K562 (cell line): ENCODE measurements at regions not wholly inside any gene's neighbourhood (a gene's known extent, or its start where the extent isn't known, plus 50 kb on each side); places are given as distances from the start of the nearest gene placed in this dataset.
A peak's percentile ranks its signal among the peaks of the same experiment; 100 is the strongest.

Source experiments
- ARID1B ChIP-seq: fragments of 450-650 bp; IDR thresholded peaks from 2 replicates; pipeline ENCODE4 v1.6.1; 2016; ENCODE audit warnings: antibody characterized with exemption, mild to moderate bottlenecking, inconsistent platforms
- CHAMP1 ChIP-seq: fragments of 450-650 bp; IDR thresholded peaks from 2 replicates; pipeline ENCODE4 v1.6.1; 2016; ENCODE audit warnings: mild to moderate bottlenecking
- ETV1 ChIP-seq: fragments of 450-650 bp; conservative IDR thresholded peaks from 2 replicates; pipeline ENCODE4 v1.6.1; 2016; ENCODE audit warnings: missing genetic modification characterization, control low read depth, low read depth, missing compliant biosample characterization
- FOSL1 ChIP-seq: fragments of 200-800 bp; sonication (Bioruptor generic); conservative IDR thresholded peaks from 2 replicates; pipeline ENCODE4 v1.6.1; 2016; ENCODE audit warnings: missing genetic modification characterization, missing compliant biosample characterization
- GABPA ChIP-seq: fragments of 200-800 bp; sonication (Bioruptor generic); conservative IDR thresholded peaks from 2 replicates; pipeline ENCODE4 v1.6.1; 2016; ENCODE audit warnings: low read depth, missing genetic modification characterization, missing compliant biosample characterization
- JUND ChIP-seq, 2 experiments: IDR thresholded peaks; 2 replicates in 1 of 2; 3 replicates in 1 of 2; pipeline ENCODE4 v1.6.1; 2011; ENCODE audit warnings: borderline replicate concordance in 2 of 2, low read depth in 2 of 2, low read length in 2 of 2, improper control_type of control experiment in 1 of 2, missing biosample characterization in 1 of 2, missing genetic modification characterization in 1 of 2, missing genetic modification reagents in 1 of 2
- MEIS2 ChIP-seq: fragments of 450-650 bp; IDR thresholded peaks from 2 replicates; pipeline ENCODE4 v1.6.1; 2014; ENCODE audit warnings: mild to moderate bottlenecking; ENCODE audit not compliant: partially characterized antibody
- NCOA1 ChIP-seq: fragments of 450-650 bp; IDR thresholded peaks from 2 replicates; pipeline ENCODE4 v1.6.1; 2016; ENCODE audit warnings: low read depth
- NR2C1 ChIP-seq, 2 experiments: fragments of 450-650 bp; IDR thresholded peaks; 2 replicates each; pipeline ENCODE4 v1.6.1; 2017; ENCODE audit warnings: mild to moderate bottlenecking in 2 of 2, antibody characterized with exemption in 1 of 2, inconsistent platforms in 1 of 2, missing compliant biosample characterization in 1 of 2, missing genetic modification characterization in 1 of 2
- NR4A1 ChIP-seq, 2 experiments: fragments of 250-450 bp in 1 of 2; fragments of 450-650 bp in 1 of 2; sonication (Bioruptor Pico) in 1 of 2; IDR thresholded peaks; 2 replicates each; pipeline versions ENCODE4 v1.4.0 to v1.6.1; 2016 to 2020; ENCODE audit warnings: mild to moderate bottlenecking in 2 of 2, missing compliant biosample characterization in 1 of 2, missing genetic modification characterization in 1 of 2, moderate library complexity in 1 of 2
- PBX2 ChIP-seq, 2 experiments: IDR thresholded peaks in 1 of 2; conservative IDR thresholded peaks in 1 of 2; 2 replicates each; pipeline ENCODE4 v1.6.1; 2016; ENCODE audit warnings: low read depth in 2 of 2, mild to moderate bottlenecking in 1 of 2, missing compliant biosample characterization in 1 of 2, missing genetic modification characterization in 1 of 2, moderate library complexity in 1 of 2
- PKNOX1 ChIP-seq: fragments of 450-650 bp; IDR thresholded peaks from 2 replicates; pipeline ENCODE4 v1.6.1; 2016
- SFPQ ChIP-seq: fragments of 200-400 bp; formaldehyde crosslinking; IDR thresholded peaks from 2 replicates; pipeline ENCODE4 v1.6.1; 2017; ENCODE audit warnings: mild to moderate bottlenecking, low read depth, low read length, moderate library complexity
- TEAD4 ChIP-seq, 2 experiments: sonication (generic) in 1 of 2; formaldehyde crosslinking in 1 of 2; IDR thresholded peaks; 2 replicates each; pipeline versions ENCODE4 v1.6.1 to v1.8.0; 2012 to 2022; ENCODE audit warnings: borderline replicate concordance in 1 of 2, inconsistent platforms in 1 of 2, low read length in 1 of 2, mild to moderate bottlenecking in 1 of 2, missing genetic modification reagents in 1 of 2
- ZNF253 ChIP-seq: fragments of 250-450 bp; sonication (Bioruptor Pico); conservative IDR thresholded peaks from 2 replicates; pipeline ENCODE4 v1.6.1; 2021; ENCODE audit warnings: mild to moderate bottlenecking
- ZNF766 ChIP-seq: fragments of 200-800 bp; sonication (Bioruptor generic); conservative IDR thresholded peaks from 2 replicates; pipeline ENCODE4 v1.6.1; 2016; ENCODE audit warnings: missing genetic modification characterization, missing compliant biosample characterization

- no peak for TF ChIP-seq PBX2 (CRISPR knock-in tag; IDR thresholded peaks at IDR 0.05; ENCODE audit: low read depth)
- peak; percentile 34; the same call in 1 of the 2 replicates for TF ChIP-seq PBX2 (tag; conservative IDR thresholded peaks at IDR 0.05; ENCODE audit: low read depth)
- TF ChIP-seq NCOA1, result 0 out of 2 replicates have a peak, but pooled peaks have one; percentile 45
- TF ChIP-seq ARID1B, result peak; percentile 76
- TF ChIP-seq NR4A1 (CRISPR knock-in tag; IDR thresholded peaks at IDR 0.05), result peak; percentile 31; the same call in 1 of the 2 replicates
- no peak for TF ChIP-seq NR4A1 (tag; IDR thresholded peaks at IDR 0.05)
- peak; percentile 38; the same call in 1 of the 2 replicates for TF ChIP-seq GABPA
- peak; percentile 67; the same call in 1 of the 2 replicates for TF ChIP-seq JUND (IDR thresholded peaks at IDR 0.05; ENCODE audit: borderline replicate concordance, low read depth, low read length)
- no peak; the same call in 2 of the 3 replicates for TF ChIP-seq JUND (tag; IDR thresholded peaks at IDR 0.05; ENCODE audit: borderline replicate concordance, low read depth, low read length)
- TF ChIP-seq SFPQ, result no peak
- TF ChIP-seq ZNF766 (CRISPR knock-in tag), result peak; percentile 32; the same call in 1 of the 2 replicates
- TF ChIP-seq PKNOX1, result peak; percentile 41; the same call in 1 of the 2 replicates
- TF ChIP-seq NR2C1 (IDR thresholded peaks at IDR 0.05), result 0 out of 2 replicates have a peak, but pooled peaks have one; percentile 6
- no peak for TF ChIP-seq NR2C1 (tag; IDR thresholded peaks at IDR 0.05)
- 0 out of 2 replicates have a peak, but pooled peaks have one; percentile 34 for TF ChIP-seq ZNF253 (CRISPR knock-in tag)
- peak; percentile 27; the same call in 1 of the 2 replicates for TF ChIP-seq TEAD4 (IDR thresholded peaks at IDR 0.05; ENCODE audit: low read length)
- TF ChIP-seq TEAD4 (CRISPR knock-in tag; IDR thresholded peaks at IDR 0.05; ENCODE audit: borderline replicate concordance), result no peak
- TF ChIP-seq CHAMP1, result no peak
- TF ChIP-seq FOSL1 (tag), result peak; percentile 20; the same call in 1 of the 2 replicates
- TF ChIP-seq MEIS2, result peak; percentile 37
- TF ChIP-seq ETV1 (tag), result peak; percentile 89
Observed at GRCh38 chr2:12287220-12287751, 429.4 kb upstream of the TRIB2 start (continued).
